GM12875 (cell line): ENCODE measurements at regions not wholly inside any gene's neighbourhood (a gene's known extent, or its start where the extent isn't known, plus 50 kb on each side); places are given as distances from the start of the nearest gene placed in this dataset.

Source experiments
- H3K4me3 ChIP-seq: one replicate; pipeline ENCODE4 v1.5.1; 2011; ENCODE audit warnings: low read depth, low read length, control low read depth
- TF ChIP-seq, protein P1 (sequence below): IDR thresholded peaks from 2 replicates; pipeline ENCODE4 v1.5.1; 2011; ENCODE audit warnings: low read depth, mild to moderate bottlenecking, control low read depth, inconsistent platforms, low read length, moderate library complexity, borderline replicate concordance; ENCODE audit not compliant: insufficient read depth

DNA sequence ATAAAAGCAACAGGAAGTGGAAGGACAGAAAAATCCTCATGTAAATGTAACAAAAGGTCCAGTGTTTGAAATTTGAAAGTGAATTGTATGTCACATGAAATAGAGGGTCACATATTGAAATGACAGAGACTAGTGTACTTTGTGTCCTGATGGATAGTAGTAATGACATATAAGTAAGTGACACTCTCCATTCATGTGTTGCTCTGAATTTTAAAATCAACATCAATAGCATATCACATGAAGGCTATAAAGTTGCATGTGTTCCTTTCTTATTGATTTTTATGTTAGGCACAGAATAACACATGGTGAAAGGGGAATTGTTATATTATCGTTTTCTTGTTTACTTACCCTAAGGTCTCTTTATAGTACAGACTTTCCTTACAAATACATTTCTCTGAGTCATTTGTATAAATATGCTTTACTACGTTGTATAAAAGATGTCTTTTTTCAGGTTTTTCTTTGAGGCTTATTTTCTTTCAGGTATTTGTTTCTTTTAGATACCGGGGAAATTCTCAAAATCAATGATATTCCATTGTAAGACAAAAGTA lies 104.6 kb upstream of the CACNA2D1 start:
- H3K4me3 ChIP-seq: no peak overlapping the region
- TF ChIP-seq, protein P1, sequence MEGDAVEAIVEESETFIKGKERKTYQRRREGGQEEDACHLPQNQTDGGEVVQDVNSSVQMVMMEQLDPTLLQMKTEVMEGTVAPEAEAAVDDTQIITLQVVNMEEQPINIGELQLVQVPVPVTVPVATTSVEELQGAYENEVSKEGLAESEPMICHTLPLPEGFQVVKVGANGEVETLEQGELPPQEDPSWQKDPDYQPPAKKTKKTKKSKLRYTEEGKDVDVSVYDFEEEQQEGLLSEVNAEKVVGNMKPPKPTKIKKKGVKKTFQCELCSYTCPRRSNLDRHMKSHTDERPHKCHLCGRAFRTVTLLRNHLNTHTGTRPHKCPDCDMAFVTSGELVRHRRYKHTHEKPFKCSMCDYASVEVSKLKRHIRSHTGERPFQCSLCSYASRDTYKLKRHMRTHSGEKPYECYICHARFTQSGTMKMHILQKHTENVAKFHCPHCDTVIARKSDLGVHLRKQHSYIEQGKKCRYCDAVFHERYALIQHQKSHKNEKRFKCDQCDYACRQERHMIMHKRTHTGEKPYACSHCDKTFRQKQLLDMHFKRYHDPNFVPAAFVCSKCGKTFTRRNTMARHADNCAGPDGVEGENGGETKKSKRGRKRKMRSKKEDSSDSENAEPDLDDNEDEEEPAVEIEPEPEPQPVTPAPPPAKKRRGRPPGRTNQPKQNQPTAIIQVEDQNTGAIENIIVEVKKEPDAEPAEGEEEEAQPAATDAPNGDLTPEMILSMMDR: no peak

DNA sequence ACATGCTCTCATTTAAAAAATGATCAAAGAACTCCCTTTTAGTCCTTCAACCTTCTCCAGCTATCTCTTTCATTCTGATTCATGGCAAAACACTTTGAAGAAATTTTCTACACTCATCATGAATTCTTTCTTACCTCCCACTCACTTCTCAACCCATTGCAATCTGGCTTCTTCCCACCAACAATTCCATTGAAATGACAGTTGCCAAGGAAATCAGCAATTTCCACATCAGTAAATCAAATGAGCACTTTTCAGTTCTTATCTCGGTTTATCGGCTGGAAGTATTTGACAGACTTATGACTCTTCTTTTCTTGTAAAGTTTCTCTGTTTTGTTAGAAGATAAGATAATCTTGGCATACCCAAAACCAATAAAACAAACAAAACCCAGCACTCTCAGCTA lies 99.1 kb upstream of the CACNA2D1 start:
- no peak overlapping the region for H3K4me3 ChIP-seq
- TF ChIP-seq, protein P1: no peak

DNA sequence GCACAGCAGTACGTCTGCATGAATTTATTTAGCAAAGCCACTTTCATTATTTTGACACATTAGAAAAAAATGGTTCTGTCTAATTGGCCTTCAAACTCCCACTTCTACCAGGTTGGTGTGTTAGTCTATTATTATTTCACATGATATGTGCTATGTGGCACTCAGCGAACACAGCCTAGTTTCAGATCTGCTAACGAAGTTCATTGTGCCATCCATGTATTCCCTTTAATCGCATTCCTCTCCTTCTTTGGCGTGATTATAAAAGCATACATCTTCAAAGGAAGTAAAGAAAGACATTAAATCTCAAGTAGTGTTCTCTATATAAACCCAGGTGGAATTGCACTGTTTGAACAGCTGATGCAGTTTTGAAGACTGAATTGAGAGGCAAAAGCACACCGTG lies 96.4 kb upstream of the CACNA2D1 start:
- no peak overlapping the region for H3K4me3 ChIP-seq
- TF ChIP-seq, protein P1: no peak

DNA sequence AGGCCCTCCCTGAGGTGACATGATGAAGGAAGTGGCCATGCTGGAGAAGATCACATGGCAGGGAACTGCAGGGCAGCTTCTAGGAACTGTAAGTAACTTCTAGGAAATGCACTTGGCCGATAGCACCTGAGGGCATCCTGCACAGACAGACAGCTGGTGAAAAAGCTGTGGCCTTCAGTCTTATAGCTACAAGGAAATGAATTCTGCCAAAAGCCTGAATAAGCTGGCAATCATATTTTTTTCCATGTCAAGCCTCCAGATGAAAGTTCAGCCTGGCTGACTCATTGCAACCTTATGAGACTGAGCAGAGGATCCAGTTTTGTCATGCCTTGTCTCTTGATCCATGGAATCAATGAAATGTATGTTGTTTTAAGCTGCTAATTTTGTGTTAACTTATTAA lies 91.1 kb upstream of the CACNA2D1 start:
- H3K4me3 ChIP-seq: no peak overlapping the region
- TF ChIP-seq, protein P1: no peak

DNA sequence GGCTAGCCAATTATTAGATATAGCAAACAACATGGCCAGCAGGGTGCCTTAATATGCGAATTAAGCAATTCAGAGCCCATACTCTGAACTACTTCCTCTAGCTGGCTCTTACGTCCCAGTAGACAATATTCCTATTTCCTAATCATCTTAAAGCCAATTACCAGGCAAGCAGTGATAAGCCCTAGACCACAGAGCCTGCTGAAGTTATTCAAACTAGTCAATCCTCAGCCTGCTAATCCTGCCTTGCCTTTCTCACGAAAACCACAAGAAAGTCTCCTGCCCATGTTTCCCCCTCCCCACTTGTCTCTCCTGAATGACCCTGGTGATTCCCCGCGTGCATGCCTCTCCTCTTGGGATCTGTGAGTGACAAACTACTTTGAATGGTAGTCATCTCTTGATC lies 86.8 kb upstream of the CACNA2D1 start:
- H3K4me3 ChIP-seq: no peak overlapping the region
- TF ChIP-seq, protein P1: no peak

DNA sequence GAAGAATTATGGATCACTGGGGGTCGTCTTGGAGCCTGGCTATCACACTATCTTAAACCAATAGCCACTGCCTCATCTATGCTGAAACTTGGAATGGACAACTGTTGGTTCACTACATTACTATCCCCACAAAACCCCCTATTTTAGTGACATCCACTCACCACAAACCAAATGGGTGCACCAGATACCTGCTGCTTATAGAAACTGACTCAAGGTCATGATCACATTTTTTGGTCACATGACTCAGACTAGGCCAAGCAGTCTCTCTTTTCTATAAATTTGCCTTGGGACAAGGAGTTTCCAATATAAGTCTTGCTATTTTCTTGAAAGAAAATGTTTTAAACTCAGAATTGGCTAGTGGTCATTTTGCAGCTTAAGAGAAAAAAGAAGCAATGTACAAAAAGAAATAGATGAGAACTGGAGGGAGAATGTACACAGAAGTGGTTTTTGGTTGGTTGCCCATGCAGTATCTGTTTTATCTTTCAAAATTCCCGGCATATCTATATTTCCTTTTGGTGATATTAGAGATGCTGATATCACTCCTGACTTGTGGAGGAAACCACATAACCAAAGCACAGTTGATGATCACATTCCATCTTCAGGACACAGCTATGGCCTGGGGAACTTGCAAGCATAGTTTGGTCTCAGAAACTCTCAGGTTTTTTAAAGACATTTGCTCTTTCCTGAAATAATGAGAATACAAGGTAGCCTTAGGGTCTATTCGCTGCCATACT lies 85.2 kb upstream of the CACNA2D1 start:
- TF ChIP-seq, protein P1: no peak
- H3K4me3 ChIP-seq: no peak overlapping the region

DNA sequence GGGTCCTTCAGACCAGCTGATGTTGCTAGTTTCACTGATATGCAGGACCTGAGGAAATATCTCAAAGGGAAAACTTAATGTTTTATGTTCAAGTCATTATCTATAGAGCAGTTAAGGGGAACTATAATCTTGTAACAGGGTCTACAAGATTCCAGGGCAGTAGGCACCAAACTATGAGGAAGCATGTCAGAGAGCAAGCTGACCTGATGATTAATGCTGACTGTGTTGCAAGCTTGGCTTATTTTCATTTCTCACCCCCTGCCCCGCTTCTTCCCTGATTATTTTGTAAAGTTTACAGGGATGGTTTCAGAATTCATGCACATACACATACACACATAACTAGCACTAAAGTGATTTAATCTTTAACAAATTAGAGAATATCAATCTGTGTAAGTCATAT lies 84.3 kb upstream of the CACNA2D1 start:
- TF ChIP-seq, protein P1: no peak
- H3K4me3 ChIP-seq: no peak overlapping the region
